ENCODE measurements at regions not wholly inside any gene's neighbourhood (a gene's known extent, or its start where the extent isn't known, plus 50 kb on each side); places are given as distances from the start of the nearest gene placed in this dataset.

- no peak for DNase-seq (ENCODE audit: low spot score)
Measured at GRCh38 chr10:6342096-6342685, 139.5 kb downstream of the PFKFB3 start.

GRCh38 chr10:6343305-6344010 is 140.7 kb downstream of the PFKFB3 start:
- no peak for DNase-seq (ENCODE audit: low spot score)

GRCh38 chr10:6345404-6345803 is 142.7 kb downstream of the PFKFB3 start:
- DNase-seq (ENCODE audit: low spot score), result no peak

- DNase-seq (ENCODE audit: low spot score), result no peak
Measured at GRCh38 chr10:6346631-6347030, 143.9 kb downstream of the PFKFB3 start.

DNA sequence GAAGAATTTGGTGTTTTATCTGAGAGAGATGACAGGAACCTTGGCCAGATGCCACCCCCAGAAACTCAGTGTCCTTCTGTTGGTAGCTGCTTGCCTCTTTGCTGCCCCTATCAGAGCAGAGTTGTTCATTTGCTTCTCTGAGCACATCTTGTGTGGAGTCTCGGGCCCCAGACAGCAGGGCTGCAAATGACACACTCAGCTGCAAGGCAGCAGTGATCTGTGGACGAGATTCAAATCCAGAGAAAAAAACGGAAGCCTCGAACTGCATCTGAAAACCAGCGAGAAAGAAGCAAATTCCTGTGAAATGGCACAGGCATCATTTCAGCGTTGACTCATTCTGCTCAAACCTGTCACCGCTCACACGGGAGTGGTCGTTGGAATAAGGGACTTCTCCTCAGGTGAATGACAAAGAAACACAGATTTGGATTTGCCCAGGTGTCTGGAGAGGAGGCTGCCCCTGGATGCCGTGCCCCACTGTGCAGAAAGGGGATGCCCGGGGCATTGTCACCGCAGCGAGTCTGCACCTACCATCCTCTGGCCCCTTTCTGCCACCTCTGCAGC is 144.7 kb downstream of the PFKFB3 start:
- peak; percentile 74 for DNase-seq (ENCODE audit: low spot score)

- peak; percentile 91 for DNase-seq (ENCODE audit: low spot score)
Measured at GRCh38 chr10:6348096-6348874, 145.6 kb downstream of the PFKFB3 start.

DNA sequence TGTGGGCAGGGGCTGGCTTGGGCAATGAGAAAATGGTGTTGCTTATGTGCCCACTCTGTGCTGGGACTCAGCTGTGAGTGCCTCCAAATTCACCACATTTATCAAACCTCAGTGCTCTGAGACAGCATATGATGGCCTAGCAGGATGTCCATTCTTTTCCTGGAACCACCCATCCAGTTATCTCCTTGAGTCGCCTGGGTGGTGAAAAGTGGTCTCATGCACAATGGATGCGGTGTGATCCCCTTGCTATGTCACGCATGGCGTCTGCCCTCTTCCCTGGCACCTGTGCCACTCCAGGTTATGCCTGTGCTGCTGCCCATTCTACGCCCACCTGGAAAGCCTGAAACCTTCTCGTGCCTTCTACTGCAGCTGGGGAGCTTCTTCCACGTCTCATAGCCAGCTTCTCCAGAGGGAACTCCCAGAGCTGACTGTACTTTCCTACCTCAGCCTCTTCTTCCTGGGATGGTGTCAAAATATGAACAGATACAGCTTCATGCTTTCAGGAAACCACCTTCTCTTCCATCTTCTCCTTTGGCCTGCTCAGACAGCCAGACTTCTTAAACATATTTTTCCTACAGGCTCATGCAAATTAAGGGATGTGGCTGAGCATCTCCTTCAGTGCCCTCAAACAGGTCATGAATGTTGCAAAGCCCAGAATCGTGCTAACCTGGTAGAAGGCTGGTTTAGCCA is 147.3 kb downstream of the PFKFB3 start:
- DNase-seq (ENCODE audit: low spot score), result no peak

DNA sequence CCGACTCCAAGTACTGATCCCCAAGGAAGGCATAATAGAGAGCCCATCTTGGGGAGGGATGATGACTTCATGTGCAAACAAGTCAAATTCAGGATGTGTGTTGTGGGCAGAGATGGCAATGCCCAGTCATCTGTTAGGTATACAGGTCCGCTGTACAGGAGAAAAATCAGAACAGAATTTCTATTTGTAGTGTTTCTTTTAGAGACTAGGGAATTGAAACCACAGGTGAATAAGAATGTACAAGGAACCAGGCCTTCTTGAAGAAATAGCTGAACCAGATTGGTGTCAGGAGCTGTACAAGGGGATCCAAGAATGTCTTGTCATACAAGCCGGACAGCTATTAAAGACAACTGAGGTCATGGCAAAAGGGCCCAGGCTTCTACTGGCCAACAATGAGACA is 147.9 kb downstream of the PFKFB3 start:
- DNase-seq (ENCODE audit: low spot score), result no peak

DNA sequence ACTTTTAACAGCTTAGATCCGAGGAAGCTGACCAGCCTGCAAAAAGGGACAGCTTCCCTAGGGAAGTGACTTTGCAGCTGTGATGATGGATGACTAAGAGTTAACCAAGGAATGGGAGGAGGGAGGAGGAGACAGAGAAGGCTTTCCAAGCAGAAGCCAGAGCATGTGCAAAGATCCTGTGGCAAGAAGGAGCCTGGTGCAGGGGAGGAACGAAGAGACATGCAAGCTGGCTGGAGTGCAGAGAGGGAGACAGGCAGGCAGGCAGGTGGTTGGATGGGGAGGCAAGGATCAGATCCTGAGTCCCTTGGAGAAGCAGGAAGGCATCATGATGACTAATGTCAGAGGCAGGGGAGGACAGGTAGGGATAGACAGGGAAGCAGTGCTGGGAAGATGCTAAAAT is 148.8 kb downstream of the PFKFB3 start:
- no peak for DNase-seq (ENCODE audit: low spot score)

- no peak for DNase-seq (ENCODE audit: low spot score)
Measured at GRCh38 chr10:6353526-6353925, 150.8 kb downstream of the PFKFB3 start.

DNA sequence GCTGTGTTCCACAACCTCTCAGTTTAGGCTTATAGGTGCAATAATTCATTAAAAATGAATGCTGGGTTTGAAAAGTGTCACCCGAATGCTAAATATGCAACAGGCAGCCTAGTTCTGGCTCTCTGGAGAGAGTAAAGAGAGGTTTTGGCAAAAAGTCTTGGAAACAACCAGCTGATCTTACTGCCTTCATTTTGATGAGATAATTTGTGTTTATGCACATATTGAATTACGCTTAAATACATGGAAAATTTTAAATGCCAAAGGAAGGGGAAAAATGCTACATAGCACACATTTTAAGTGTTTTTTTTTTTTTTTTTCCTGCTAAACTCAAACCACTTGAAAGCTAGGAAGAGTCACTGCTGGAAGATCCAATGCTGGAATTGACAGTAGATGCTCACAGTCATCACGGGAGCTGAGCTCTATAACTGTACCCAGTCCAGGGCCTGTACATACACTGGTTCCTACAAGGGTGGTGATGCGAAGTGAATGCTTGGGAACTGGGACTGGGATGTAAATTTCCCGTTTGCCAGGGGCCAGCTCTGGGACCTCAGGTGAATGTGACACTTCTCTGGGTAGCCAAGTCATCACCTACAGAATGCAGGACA is 151.5 kb downstream of the PFKFB3 start:
- no peak for DNase-seq (ENCODE audit: low spot score)

GRCh38 chr10:6356280-6356793 is 153.6 kb downstream of the PFKFB3 start:
- no peak for DNase-seq (ENCODE audit: low spot score)

GRCh38 chr10:6361869-6362268 is 159.1 kb downstream of the PFKFB3 start:
- no peak for DNase-seq (ENCODE audit: low spot score)

- DNase-seq (ENCODE audit: low spot score), result no peak
Measured at GRCh38 chr10:6362879-6363278, 160.1 kb downstream of the PFKFB3 start.

- DNase-seq (ENCODE audit: low spot score), result no peak
Measured at GRCh38 chr10:6363511-6363910, 160.8 kb downstream of the PFKFB3 start.

DNA sequence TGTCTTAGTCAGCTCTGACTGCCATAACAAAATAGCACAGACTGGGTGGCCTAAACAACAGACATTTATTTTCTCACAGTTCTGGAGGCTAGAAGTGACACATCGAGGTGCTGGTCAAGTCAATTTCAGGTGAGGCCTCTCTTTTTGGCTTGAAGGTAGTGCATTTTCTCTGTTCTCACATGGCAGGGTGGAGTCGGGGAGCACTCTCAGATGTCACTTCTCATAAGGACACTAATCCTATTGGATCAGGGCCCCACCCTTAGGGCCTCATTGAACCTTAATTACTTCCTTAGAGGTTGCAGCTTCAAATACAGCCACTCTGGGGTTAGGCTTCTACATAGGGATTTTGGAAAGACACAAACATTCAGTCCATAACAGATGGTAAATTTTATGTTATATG is 161.6 kb downstream of the PFKFB3 start:
- no peak for DNase-seq (ENCODE audit: low spot score)

GRCh38 chr10:6364893-6365292 is 162.2 kb downstream of the PFKFB3 start:
- DNase-seq (ENCODE audit: low spot score), result no peak

DNA sequence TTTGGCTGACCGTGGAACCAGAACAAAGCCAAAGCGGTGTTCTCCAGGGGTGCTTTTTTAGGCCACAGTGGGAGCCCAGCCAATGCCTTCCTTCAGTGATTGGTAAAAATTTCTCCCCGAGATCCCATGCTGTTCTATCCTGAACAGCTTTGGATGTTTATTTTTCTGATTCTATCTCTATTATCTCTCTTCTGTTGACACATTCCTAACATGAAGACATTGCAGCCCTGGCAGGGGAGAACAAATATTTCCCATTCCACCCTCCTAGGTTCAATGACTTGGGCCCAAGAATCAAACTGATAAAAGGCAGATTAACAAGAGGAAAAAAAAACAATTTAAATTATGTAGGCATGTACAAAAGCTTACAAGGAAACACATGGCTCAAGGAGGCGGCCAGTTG is 162.7 kb downstream of the PFKFB3 start:
- DNase-seq (ENCODE audit: low spot score), result no peak

Measured in activated CD4-positive, alpha-beta T cell treated with anti-CD3 and anti-CD28 coated beads, Interleukin-2, Interleukin-4, amounts not matched to agents 100 ng/mL and 50 ng/mL, durations not matched to agents 16 hours and 8 hours (primary cell).